ENCODE measurements at regions not wholly inside any gene's neighbourhood (a gene's known extent, or its start where the extent isn't known, plus 50 kb on each side); places are given as distances from the start of the nearest gene placed in this dataset.

- Mint-ChIP-seq H3K9me3 (no peaks in the 10 kb centered on the region), H3K4me1 (ENCODE audit: low read depth in 2 of 2) (no peaks in the 10 kb centered on the region), H3K27ac (no peak overlapping the region), H3K36me3 (no peaks in the 10 kb centered on the region), H3K4me3 (no peak overlapping the region), H3K27me3 (peaks cover 8 to 15% of the 10 kb centered on the region in 2 donors)
- ATAC-seq (no peak), DNase-seq (ENCODE audit: low spot score) (no peak)
Measured at GRCh38 chr20:60581606-60582115, 623.4 kb downstream of the CDH26 start.

- Mint-ChIP-seq H3K4me3 (no peak overlapping the region), H3K9me3 (no peaks in the 10 kb centered on the region), H3K4me1 (ENCODE audit: low read depth in 2 of 2) (no peaks in the 10 kb centered on the region), H3K36me3 (no peaks in the 10 kb centered on the region), H3K27me3 (peaks cover 8 to 15% of the 10 kb centered on the region in 2 donors), H3K27ac (no peak overlapping the region)
- ATAC-seq (no peak), DNase-seq (ENCODE audit: low spot score) (no peak)
Measured at GRCh38 chr20:60583741-60584140, 625.5 kb downstream of the CDH26 start.

- Mint-ChIP-seq H3K4me3 (no peak overlapping the region), H3K27ac (no peak overlapping the region), H3K4me1 (ENCODE audit: low read depth in 2 of 2) (no peaks in the 10 kb centered on the region), H3K36me3 (no peaks in the 10 kb centered on the region), H3K9me3 (no peaks in the 10 kb centered on the region), H3K27me3 (peaks cover 12 to 15% of the 10 kb centered on the region in 2 donors)
- no peak for ATAC-seq
- no peak for DNase-seq (ENCODE audit: low spot score)
Measured at GRCh38 chr20:60584221-60584620, 626.0 kb downstream of the CDH26 start.

GRCh38 chr20:60585651-60586050, 627.4 kb downstream of the CDH26 start:
- Mint-ChIP-seq H3K27me3 (peaks cover 10 to 15% of the 10 kb centered on the region in 2 donors), H3K27ac (no peak overlapping the region), H3K9me3 (no peaks in the 10 kb centered on the region), H3K36me3 (no peaks in the 10 kb centered on the region), H3K4me3 (no peak overlapping the region), H3K4me1 (ENCODE audit: low read depth in 2 of 2) (no peaks in the 10 kb centered on the region)
- ATAC-seq, result no peak
- DNase-seq (ENCODE audit: low spot score), result no peak

- Mint-ChIP-seq H3K9me3 (no peaks in the 10 kb centered on the region), H3K4me1 (ENCODE audit: low read depth in 2 of 2) (no peaks in the 10 kb centered on the region), H3K27me3 (peaks cover 14 to 15% of the 10 kb centered on the region in 2 donors), H3K36me3 (no peaks in the 10 kb centered on the region), H3K4me3 (no peak overlapping the region), H3K27ac (no peak overlapping the region)
- DNase-seq (ENCODE audit: low spot score) (no peak), ATAC-seq (no peak)
Measured at GRCh38 chr20:60586269-60587050, 628.2 kb downstream of the CDH26 start.

GRCh38 chr20:60587986-60588385, 629.8 kb downstream of the CDH26 start:
- no peak for ATAC-seq
- Mint-ChIP-seq H3K36me3 (no peaks in the 10 kb centered on the region), H3K9me3 (no peaks in the 10 kb centered on the region), H3K27ac (no peak overlapping the region), H3K4me1 (ENCODE audit: low read depth in 2 of 2) (no peaks in the 10 kb centered on the region), H3K27me3 (peaks cover 15 to 18% of the 10 kb centered on the region in 2 donors), H3K4me3 (no peak overlapping the region)
- DNase-seq (ENCODE audit: low spot score), result no peak

GRCh38 chr20:60589623-60590022, 631.4 kb downstream of the CDH26 start:
- Mint-ChIP-seq H3K36me3 (no peaks in the 10 kb centered on the region), H3K9me3 (no peaks in the 10 kb centered on the region), H3K27me3 (peaks cover 10 to 18% of the 10 kb centered on the region in 2 donors), H3K4me1 (ENCODE audit: low read depth in 2 of 2) (no peaks in the 10 kb centered on the region), H3K27ac (no peak overlapping the region), H3K4me3 (no peak overlapping the region)
- ATAC-seq (no peak), DNase-seq (ENCODE audit: low spot score) (no peak)

- no peaks in the 10 kb centered on the region for H3K4me1 Mint-ChIP-seq (ENCODE audit: low read depth in 2 of 2)
- H3K27me3 Mint-ChIP-seq, result peaks cover 0 to 18% of the 10 kb centered on the region in 2 donors
- ATAC-seq (no peak), DNase-seq (ENCODE audit: low spot score) (no peak)
- H3K36me3 Mint-ChIP-seq, result no peaks in the 10 kb centered on the region
- H3K27ac Mint-ChIP-seq, result no peak overlapping the region
- H3K4me3 Mint-ChIP-seq, result no peak overlapping the region
- H3K9me3 Mint-ChIP-seq, result no peaks in the 10 kb centered on the region
Measured at GRCh38 chr20:60591172-60591799, 633.1 kb downstream of the CDH26 start.

GRCh38 chr20:60598528-60598927, 640.3 kb downstream of the CDH26 start:
- no peak overlapping the region for H3K4me3 Mint-ChIP-seq
- ATAC-seq (no peak), DNase-seq (ENCODE audit: low spot score) (no peak)
- peaks cover 8 to 14% of the 10 kb centered on the region in 2 donors for H3K27me3 Mint-ChIP-seq
- no peaks in the 10 kb centered on the region for H3K36me3 Mint-ChIP-seq
- no peaks in the 10 kb centered on the region for H3K9me3 Mint-ChIP-seq
- no peak overlapping the region for H3K27ac Mint-ChIP-seq
- no peaks in the 10 kb centered on the region for H3K4me1 Mint-ChIP-seq (ENCODE audit: low read depth in 2 of 2)

- peaks cover 8 to 14% of the 10 kb centered on the region in 2 donors for H3K27me3 Mint-ChIP-seq
- no peak for ATAC-seq
- no peak overlapping the region for H3K27ac Mint-ChIP-seq
- no peak overlapping the region for H3K4me3 Mint-ChIP-seq
- no peaks in the 10 kb centered on the region for H3K36me3 Mint-ChIP-seq
- DNase-seq (ENCODE audit: low spot score), result no peak
- no peaks in the 10 kb centered on the region for H3K9me3 Mint-ChIP-seq
- H3K4me1 Mint-ChIP-seq (ENCODE audit: low read depth in 2 of 2), result no peaks in the 10 kb centered on the region
Measured at GRCh38 chr20:60599381-60599780, 641.2 kb downstream of the CDH26 start.

- Mint-ChIP-seq H3K9me3 (no peaks in the 10 kb centered on the region), H3K27me3 (peaks cover 12 to 14% of the 10 kb centered on the region in 2 donors), H3K36me3 (no peaks in the 10 kb centered on the region), H3K4me3 (no peak overlapping the region), H3K27ac (no peak overlapping the region), H3K4me1 (ENCODE audit: low read depth in 2 of 2) (no peaks in the 10 kb centered on the region)
- ATAC-seq (no peak), DNase-seq (ENCODE audit: low spot score) (no peak)
Measured at GRCh38 chr20:60600036-60600435, 641.8 kb downstream of the CDH26 start.

- Mint-ChIP-seq H3K9me3 (no peaks in the 10 kb centered on the region), H3K4me3 (no peak overlapping the region), H3K27ac (no peak overlapping the region), H3K4me1 (ENCODE audit: low read depth in 2 of 2) (no peaks in the 10 kb centered on the region), H3K27me3 (peaks cover 19% of the 10 kb centered on the region in 2 donors), H3K36me3 (no peaks in the 10 kb centered on the region)
- no peak for ATAC-seq
- no peak for DNase-seq (ENCODE audit: low spot score)
Measured at GRCh38 chr20:60624066-60624465, 628.0 kb upstream of the CDH4 start.

GRCh38 chr20:60627751-60628565, 624.1 kb upstream of the CDH4 start:
- no peak for DNase-seq (ENCODE audit: low spot score)
- Mint-ChIP-seq H3K36me3 (no peaks in the 10 kb centered on the region), H3K27ac (no peak overlapping the region), H3K9me3 (no peaks in the 10 kb centered on the region), H3K4me3 (no peak overlapping the region), H3K4me1 (ENCODE audit: low read depth in 2 of 2) (no peaks in the 10 kb centered on the region), H3K27me3 (peaks cover 6 to 7% of the 10 kb centered on the region in 2 donors)
- no peak for ATAC-seq

- DNase-seq (ENCODE audit: low spot score) (no peak), ATAC-seq (no peak)
- Mint-ChIP-seq H3K36me3 (no peaks in the 10 kb centered on the region), H3K4me1 (ENCODE audit: low read depth in 2 of 2) (no peaks in the 10 kb centered on the region), H3K4me3 (no peak overlapping the region), H3K9me3 (no peaks in the 10 kb centered on the region), H3K27me3 (peaks cover 6 to 7% of the 10 kb centered on the region in 2 donors), H3K27ac (no peak overlapping the region)
Measured at GRCh38 chr20:60628749-60629148, 623.3 kb upstream of the CDH4 start.

All from natural killer cell treated with Interleukin-12 subunit alpha and Interleukin-12 subunit beta and Interleukin-15 and Interleukin-18, amount 100 ng/mL, for 72 hours (primary cell).